Liver (tissue), 3 donors: ENCODE measurements at regions not wholly inside any gene's neighbourhood (a gene's known extent, or its start where the extent isn't known, plus 50 kb on each side); places are given as distances from the start of the nearest gene placed in this dataset.

ENCODE experiments used
- SP1 ChIP-seq: IDR thresholded peaks from 2 replicates; pipeline ENCODE4 v1.6.1; 2018; ENCODE audit warnings: antibody characterized with exemption, mild to moderate bottlenecking
- TAF1 ChIP-seq: conservative IDR thresholded peaks from 2 replicates; pipeline ENCODE4 v1.6.1; 2016; ENCODE audit warnings: antibody characterized with exemption, mild to moderate bottlenecking
- TF ChIP-seq, protein P1 (sequence below): fragments of 150-350 bp; IDR thresholded peaks from 2 replicates; pipeline ENCODE4 v1.5.1; 2017; ENCODE audit warnings: improper control_type of control experiment, low read depth, low read length; ENCODE audit not compliant: missing input control
- TF ChIP-seq, protein P2 (sequence below): IDR thresholded peaks from 2 replicates; pipeline ENCODE4 v1.6.1; 2016; ENCODE audit warnings: antibody characterized with exemption
- donor health status: healthy.
- donor health status: healthy.

DNA sequence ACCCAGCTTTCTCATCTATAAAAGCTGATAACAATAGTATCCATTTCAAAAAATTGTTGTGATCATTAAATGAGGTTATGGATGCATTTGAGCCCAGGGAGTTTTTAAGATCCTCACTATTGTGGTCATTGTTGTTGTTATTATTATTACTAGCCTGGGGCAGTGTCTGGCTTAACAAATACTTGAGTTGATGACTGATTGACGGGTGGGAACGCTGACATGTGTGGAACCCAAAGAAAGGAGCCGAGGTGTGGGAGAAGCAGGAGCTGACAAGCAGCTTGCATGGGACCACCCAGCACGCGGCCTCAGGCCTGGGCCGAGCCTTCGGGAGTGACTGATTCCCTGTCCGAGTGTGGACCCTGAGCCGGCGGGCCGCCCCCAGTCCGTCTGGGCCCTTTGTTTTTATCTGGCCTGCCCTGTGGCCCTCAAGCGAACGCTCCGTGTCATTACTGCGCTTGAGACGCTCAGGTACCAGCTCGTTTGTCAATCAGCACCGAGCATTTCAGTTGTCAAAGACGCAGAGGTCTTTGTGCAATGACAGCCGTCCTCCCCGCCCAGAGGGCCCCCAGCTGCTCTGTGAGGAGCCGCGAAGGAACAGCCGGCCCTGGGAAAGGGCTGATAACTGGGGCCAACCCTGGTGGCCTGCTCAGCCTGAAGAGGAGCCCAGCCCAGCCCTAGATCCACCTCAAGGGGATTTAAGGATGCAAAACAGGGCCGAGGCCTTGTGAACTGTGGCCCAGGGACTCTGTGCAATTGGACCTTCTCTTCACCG, 132.9 kb upstream of the FOXF1 start:
- TF ChIP-seq TAF1: no peak
- TF ChIP-seq, protein P1, sequence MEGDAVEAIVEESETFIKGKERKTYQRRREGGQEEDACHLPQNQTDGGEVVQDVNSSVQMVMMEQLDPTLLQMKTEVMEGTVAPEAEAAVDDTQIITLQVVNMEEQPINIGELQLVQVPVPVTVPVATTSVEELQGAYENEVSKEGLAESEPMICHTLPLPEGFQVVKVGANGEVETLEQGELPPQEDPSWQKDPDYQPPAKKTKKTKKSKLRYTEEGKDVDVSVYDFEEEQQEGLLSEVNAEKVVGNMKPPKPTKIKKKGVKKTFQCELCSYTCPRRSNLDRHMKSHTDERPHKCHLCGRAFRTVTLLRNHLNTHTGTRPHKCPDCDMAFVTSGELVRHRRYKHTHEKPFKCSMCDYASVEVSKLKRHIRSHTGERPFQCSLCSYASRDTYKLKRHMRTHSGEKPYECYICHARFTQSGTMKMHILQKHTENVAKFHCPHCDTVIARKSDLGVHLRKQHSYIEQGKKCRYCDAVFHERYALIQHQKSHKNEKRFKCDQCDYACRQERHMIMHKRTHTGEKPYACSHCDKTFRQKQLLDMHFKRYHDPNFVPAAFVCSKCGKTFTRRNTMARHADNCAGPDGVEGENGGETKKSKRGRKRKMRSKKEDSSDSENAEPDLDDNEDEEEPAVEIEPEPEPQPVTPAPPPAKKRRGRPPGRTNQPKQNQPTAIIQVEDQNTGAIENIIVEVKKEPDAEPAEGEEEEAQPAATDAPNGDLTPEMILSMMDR: no peak
- no peak for TF ChIP-seq SP1
- TF ChIP-seq, protein P2, sequence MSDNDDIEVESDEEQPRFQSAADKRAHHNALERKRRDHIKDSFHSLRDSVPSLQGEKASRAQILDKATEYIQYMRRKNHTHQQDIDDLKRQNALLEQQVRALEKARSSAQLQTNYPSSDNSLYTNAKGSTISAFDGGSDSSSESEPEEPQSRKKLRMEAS: no peak
